Neutrophil (primary cell): ENCODE measurements at regions not wholly inside any gene's neighbourhood (a gene's known extent, or its start where the extent isn't known, plus 50 kb on each side); places are given as distances from the start of the nearest gene placed in this dataset.

Experiments used
- H3K27ac ChIP-seq: fragments of 200-600 bp; sonication (generic); 2 replicates; pipeline ENCODE4 v1.5.1; 2016; ENCODE audit warnings: mild to moderate bottlenecking, moderate library complexity
- H3K27me3 ChIP-seq: fragments of 200-600 bp; sonication (generic); 2 replicates; pipeline ENCODE4 v1.6.0; 2016; ENCODE audit warnings: mild to moderate bottlenecking
- H3K36me3 ChIP-seq: fragments of 200-600 bp; sonication (generic); 2 replicates; pipeline ENCODE4 v1.5.1; 2017
- H3K4me1 ChIP-seq, 2 experiments: fragments of 200-600 bp in 1 of 2; sonication (generic) in 1 of 2; 1 replicate in 1 of 2; 2 replicates in 1 of 2; pipeline versions ENCODE4 v1.5.1 to v1.6.1; 2013 to 2016; ENCODE audit warnings: low read depth in 1 of 2, low read length in 1 of 2, mild to moderate bottlenecking in 1 of 2, moderate library complexity in 1 of 2; ENCODE audit not compliant: control insufficient read depth in 1 of 2, insufficient read depth in 1 of 2
- H3K4me3 ChIP-seq, 2 experiments: fragments of 200-600 bp in 1 of 2; sonication (generic) in 1 of 2; 1 replicate in 1 of 2; 2 replicates in 1 of 2; pipeline ENCODE4 v1.5.1; 2013 to 2016; ENCODE audit warnings: low read depth in 1 of 2, low read length in 1 of 2, mild to moderate bottlenecking in 1 of 2, moderate library complexity in 1 of 2
- H3K9me3 ChIP-seq: fragments of 200-600 bp; sonication (generic); 2 replicates; pipeline ENCODE4 v1.5.1; 2016
- TF ChIP-seq, protein P1 (sequence below): fragments of 200-600 bp; sonication (generic); IDR thresholded peaks from 2 replicates; pipeline ENCODE4 v1.5.1; 2016; ENCODE audit warnings: antibody characterized with exemption

DNA sequence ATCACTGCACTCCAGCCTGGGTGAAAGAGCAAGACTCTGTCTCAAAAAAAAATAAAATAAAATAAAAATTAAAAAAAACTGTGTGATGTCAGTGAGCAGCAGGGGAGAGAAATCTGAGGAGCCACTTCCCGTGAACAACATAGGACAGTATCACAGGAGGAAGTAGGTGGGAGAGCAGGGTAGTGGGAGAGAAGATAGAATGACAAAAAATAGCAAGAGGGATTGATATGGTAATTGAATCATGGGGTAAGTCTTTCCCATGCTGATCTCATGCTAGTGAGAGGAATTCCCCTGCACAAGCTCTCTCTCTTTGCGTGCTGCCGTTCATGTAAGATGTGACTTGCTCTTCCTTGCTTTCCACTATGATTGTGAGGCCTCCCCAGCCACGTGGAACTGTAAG, 81.6 kb upstream of the PBX1 start:
- H3K27ac ChIP-seq: no peak overlapping the region
- H3K9me3 ChIP-seq: no peaks in the 10 kb centered on the region
- H3K4me1 ChIP-seq: no peaks in the 10 kb centered on the region
- no peaks in the 10 kb centered on the region for H3K27me3 ChIP-seq
- no peaks in the 10 kb centered on the region for H3K36me3 ChIP-seq
- H3K4me3 ChIP-seq: no peak overlapping the region
- TF ChIP-seq, protein P1, sequence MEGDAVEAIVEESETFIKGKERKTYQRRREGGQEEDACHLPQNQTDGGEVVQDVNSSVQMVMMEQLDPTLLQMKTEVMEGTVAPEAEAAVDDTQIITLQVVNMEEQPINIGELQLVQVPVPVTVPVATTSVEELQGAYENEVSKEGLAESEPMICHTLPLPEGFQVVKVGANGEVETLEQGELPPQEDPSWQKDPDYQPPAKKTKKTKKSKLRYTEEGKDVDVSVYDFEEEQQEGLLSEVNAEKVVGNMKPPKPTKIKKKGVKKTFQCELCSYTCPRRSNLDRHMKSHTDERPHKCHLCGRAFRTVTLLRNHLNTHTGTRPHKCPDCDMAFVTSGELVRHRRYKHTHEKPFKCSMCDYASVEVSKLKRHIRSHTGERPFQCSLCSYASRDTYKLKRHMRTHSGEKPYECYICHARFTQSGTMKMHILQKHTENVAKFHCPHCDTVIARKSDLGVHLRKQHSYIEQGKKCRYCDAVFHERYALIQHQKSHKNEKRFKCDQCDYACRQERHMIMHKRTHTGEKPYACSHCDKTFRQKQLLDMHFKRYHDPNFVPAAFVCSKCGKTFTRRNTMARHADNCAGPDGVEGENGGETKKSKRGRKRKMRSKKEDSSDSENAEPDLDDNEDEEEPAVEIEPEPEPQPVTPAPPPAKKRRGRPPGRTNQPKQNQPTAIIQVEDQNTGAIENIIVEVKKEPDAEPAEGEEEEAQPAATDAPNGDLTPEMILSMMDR: no peak

DNA sequence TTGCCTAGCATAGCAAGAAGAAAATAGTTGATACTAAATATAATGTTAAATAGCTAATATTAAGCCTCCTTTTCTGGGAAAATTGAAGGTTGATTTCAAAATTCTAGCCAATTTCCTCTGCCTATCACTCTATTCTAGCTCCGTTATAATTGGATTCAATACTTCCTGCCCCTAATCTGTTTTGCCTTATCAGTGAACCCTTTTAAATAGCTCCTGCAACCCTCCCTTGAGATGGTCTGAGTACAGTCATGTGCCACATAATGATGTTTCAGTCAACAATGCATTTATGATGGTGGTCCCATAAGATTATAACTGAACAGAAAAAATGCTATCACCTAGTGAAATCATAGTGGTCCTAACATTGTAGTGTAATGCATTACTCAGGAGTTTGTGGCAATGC, 79.7 kb upstream of the PBX1 start:
- no peaks in the 10 kb centered on the region for H3K9me3 ChIP-seq
- H3K27me3 ChIP-seq: no peaks in the 10 kb centered on the region
- no peaks in the 10 kb centered on the region for H3K4me1 ChIP-seq
- TF ChIP-seq, protein P1: no peak
- no peaks in the 10 kb centered on the region for H3K36me3 ChIP-seq
- H3K4me3 ChIP-seq: no peak overlapping the region
- no peak overlapping the region for H3K27ac ChIP-seq

DNA sequence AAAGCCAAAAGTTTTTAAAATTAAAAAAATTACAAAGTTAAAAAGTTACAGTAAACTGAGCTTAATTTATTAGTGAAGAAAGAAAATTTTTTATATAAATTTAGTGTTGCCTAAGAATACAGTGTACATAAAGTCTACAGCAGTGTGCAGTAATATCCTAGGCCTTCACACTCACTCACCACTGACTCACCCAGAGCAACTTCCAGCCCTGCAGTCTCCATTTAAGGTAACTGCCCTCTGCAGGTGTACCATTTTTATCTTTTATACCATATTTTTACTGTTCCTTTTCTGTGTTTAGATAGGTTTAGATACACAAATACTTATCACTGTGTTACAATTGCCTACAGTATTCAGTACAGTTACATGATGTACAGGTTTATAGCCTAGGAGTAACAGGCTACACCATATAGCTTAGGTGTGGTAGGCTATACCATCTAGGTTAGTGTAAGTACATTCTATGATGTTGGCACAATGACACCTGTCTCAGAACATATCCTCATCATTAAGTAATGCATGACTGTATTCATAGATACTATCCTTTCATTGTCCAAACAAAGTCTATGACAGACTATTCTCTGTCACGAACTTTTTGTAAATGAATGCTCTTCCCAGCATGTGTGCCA, 78.6 kb upstream of the PBX1 start:
- Histone ChIP-seq H3K36me3 (no peaks in the 10 kb centered on the region), H3K27ac (no peak overlapping the region), H3K9me3 (no peaks in the 10 kb centered on the region), H3K27me3 (no peaks in the 10 kb centered on the region), H3K4me1 (no peaks in the 10 kb centered on the region), H3K4me3 (no peak overlapping the region)
- TF ChIP-seq, protein P1: no peak

DNA sequence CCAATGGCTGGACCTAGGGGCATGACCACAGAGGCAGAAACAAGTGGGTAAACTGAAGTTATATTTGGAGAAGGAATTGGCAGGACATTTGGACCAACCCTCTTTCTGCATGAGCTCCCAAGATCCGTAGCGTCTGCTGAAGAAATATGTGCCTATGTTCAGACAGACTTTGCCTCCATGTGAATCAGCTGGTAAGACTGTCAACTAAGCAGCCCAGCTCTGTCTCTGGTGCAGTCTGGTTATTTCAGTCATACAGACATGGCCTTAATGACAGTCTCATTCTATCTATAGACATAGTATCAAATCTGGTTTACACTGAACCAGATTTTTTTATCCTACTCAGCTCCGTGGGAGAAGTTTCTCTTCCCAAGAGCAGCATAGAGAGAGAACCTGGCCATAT, 63.1 kb upstream of the PBX1 start:
- Histone ChIP-seq H3K27ac (no peak overlapping the region), H3K4me1 (no peaks in the 10 kb centered on the region), H3K36me3 (no peaks in the 10 kb centered on the region), H3K9me3 (no peaks in the 10 kb centered on the region), H3K4me3 (no peak overlapping the region), H3K27me3 (no peaks in the 10 kb centered on the region)
- TF ChIP-seq, protein P1: no peak

DNA sequence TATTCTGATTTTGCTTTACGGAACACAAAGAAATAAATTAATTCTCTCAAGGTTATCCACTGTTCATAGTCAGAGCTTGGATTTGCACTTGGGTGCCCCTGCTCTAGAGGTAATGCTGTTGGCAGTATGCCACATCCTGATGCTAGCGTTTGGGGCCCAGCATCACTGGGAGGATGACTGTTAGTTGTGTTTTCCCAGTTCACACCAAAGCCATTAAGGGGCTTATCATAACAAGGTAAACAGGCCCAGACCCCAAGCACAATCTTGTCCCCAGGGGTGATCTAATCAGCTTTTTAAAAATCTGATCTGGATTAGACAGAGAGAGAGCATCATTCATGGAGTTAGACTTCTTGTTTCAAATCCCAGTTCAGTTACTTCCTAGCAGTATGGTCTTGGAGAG, 60.2 kb upstream of the PBX1 start:
- Histone ChIP-seq H3K9me3 (no peaks in the 10 kb centered on the region), H3K36me3 (no peaks in the 10 kb centered on the region), H3K4me1 (no peaks in the 10 kb centered on the region), H3K27ac (no peak overlapping the region), H3K27me3 (no peaks in the 10 kb centered on the region), H3K4me3 (no peak overlapping the region)
- TF ChIP-seq, protein P1: no peak

DNA sequence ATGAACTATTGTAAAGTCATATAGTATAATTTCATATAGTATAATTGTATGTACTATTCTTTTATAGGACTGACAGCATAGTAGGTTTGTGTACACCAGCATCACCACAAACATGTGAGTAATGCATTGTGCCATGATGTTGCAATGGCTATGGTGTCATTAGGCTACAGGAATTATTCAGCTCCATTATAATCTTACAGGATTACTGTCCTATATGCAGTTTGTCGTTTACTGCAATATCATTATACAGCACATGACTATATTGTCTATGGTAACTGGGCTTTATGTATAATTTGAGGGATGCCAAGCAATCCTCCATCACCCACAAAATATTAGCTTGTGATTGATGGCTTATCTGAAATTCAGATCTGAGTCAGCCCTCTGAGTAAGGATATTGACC, 54.2 kb upstream of the PBX1 start:
- no peak overlapping the region for H3K27ac ChIP-seq
- no peaks in the 10 kb centered on the region for H3K36me3 ChIP-seq
- no peaks in the 10 kb centered on the region for H3K9me3 ChIP-seq
- TF ChIP-seq, protein P1: no peak
- no peaks in the 10 kb centered on the region for H3K4me1 ChIP-seq
- H3K27me3 ChIP-seq: no peaks in the 10 kb centered on the region
- no peak overlapping the region for H3K4me3 ChIP-seq
